Caco-2 (cell line): ENCODE measurements at regions not wholly inside any gene's neighbourhood (a gene's known extent, or its start where the extent isn't known, plus 50 kb on each side); places are given as distances from the start of the nearest gene placed in this dataset.

Source experiments
- BruUV-seq: library from RNA; stranded (reverse); fragments of 400-500 nt; replicated peaks from 2 replicates; lab custom pipeline; 2021; lab: Mats Ljungman, UMichigan
- CTCF ChIA-PET: fragments of 300-600 bp; sonication (Branson Sonifier 250); formaldehyde crosslinking; loops from one replicate; lab custom pipeline; 2022; ENCODE audit warnings: antibody characterized with exemption; lab: Charles Lee
- POLR2A ChIA-PET: fragments of 300-600 bp; sonication (Branson Sonifier 250); formaldehyde crosslinking; loops from one replicate; lab custom pipeline; 2022; ENCODE audit warnings: antibody characterized with exemption; lab: Charles Lee
- DNase-seq, 2 experiments: peaks; one replicate each; pipeline versions ENCODE4 v3.0.0 to v3.0.0-alpha.2; 2020 to 2022
- H3K27me3 ChIP-seq: replicated peaks from 2 replicates; pipeline ENCODE4 v1.6.0; 2011; ENCODE audit warnings: low read length; ENCODE audit not compliant: control insufficient read depth, insufficient read depth
- H3K36me3 ChIP-seq: 2 replicates; pipeline ENCODE4 v1.5.1; 2011; ENCODE audit warnings: low read length; ENCODE audit not compliant: control insufficient read depth, insufficient read depth
- H3K4me1 ChIP-seq: fragments of 250-450 bp; sonication (Bioruptor Pico); 2 replicates; pipeline ENCODE4 v1.5.1; 2020; ENCODE audit warnings: mild to moderate bottlenecking
- H3K4me3 ChIP-seq: 2 replicates; pipeline ENCODE4 v1.5.1; 2011; ENCODE audit warnings: low read depth, mild to moderate bottlenecking, control low read depth, low read length
- H3K9me3 ChIP-seq: fragments of 250-450 bp; sonication (Bioruptor Pico); 2 replicates; pipeline ENCODE4 v1.5.1; 2020; ENCODE audit warnings: mild to moderate bottlenecking, moderate library complexity
- H3K27ac Mint-ChIP-seq: one replicate; pipeline ENCODE4 v1.8.0; 2022; ENCODE audit warnings: mixed read lengths; ENCODE audit not compliant: unreplicated experiment
- H3K27me3 Mint-ChIP-seq: one replicate; pipeline ENCODE4 v1.8.0; 2022; ENCODE audit warnings: mixed read lengths; ENCODE audit not compliant: insufficient read depth, unreplicated experiment
- H3K36me3 Mint-ChIP-seq: one replicate; pipeline ENCODE4 v1.8.0; 2022; ENCODE audit warnings: mild to moderate bottlenecking, mixed read lengths; ENCODE audit not compliant: insufficient read depth, unreplicated experiment
- H3K4me1 Mint-ChIP-seq: one replicate; pipeline ENCODE4 v1.8.0; 2022; ENCODE audit warnings: low read depth, mixed read lengths; ENCODE audit not compliant: unreplicated experiment
- H3K4me3 Mint-ChIP-seq: one replicate; pipeline ENCODE4 v1.8.0; 2022; ENCODE audit warnings: mild to moderate bottlenecking, moderate library complexity, mixed read lengths; ENCODE audit not compliant: unreplicated experiment
- H3K9me3 Mint-ChIP-seq: one replicate; pipeline ENCODE4 v1.8.0; 2022; ENCODE audit warnings: mixed read lengths; ENCODE audit not compliant: unreplicated experiment
- CTCF ChIP-seq, 2 experiments: fragments of 200-600 bp in 1 of 2; IDR thresholded peaks; 1 replicate in 1 of 2; 2 replicates in 1 of 2; pipeline versions ENCODE4 v1.5.1 to v1.8.0; 2011 to 2022; ENCODE audit warnings: antibody characterized with exemption in 1 of 2, control low read depth in 1 of 2, inconsistent platforms in 1 of 2, low read depth in 1 of 2, low read length in 1 of 2, mild to moderate bottlenecking in 1 of 2, moderate library complexity in 1 of 2; ENCODE audit not compliant: insufficient read depth in 1 of 2, severe bottlenecking in 1 of 2, unreplicated experiment in 1 of 2
- intact Hi-C: fragments of 100-400 bp; cut with micrococcal nuclease; formaldehyde crosslinking; loops from one replicate; pipeline ENCODE4 v1.10.0; 2022; ENCODE audit not compliant: unreplicated experiment

- H3K27me3 Mint-ChIP-seq = no peaks in the 10 kb centered on the region
- Histone ChIP-seq H3K9me3 (no peaks in the 10 kb centered on the region), H3K4me1 (no peaks in the 10 kb centered on the region), H3K4me3 (no peak overlapping the region), H3K27me3 (no peaks in the 10 kb centered on the region), H3K36me3 (no peaks in the 10 kb centered on the region)
- H3K4me1 Mint-ChIP-seq = no peaks in the 10 kb centered on the region
- no peak overlapping the region for H3K27ac Mint-ChIP-seq
- ChIA-PET POLR2A (no interaction called here), CTCF (no interaction called here)
- no peaks in the 10 kb centered on the region for H3K9me3 Mint-ChIP-seq
- H3K4me3 Mint-ChIP-seq = no peak overlapping the region
- BruUV-seq = no TSS peak
- no peak for TF ChIP-seq CTCF (IDR thresholded peaks at IDR 0.05; ENCODE audit: insufficient read depth in 1 of 2, low read depth in 1 of 2, low read length in 1 of 2, severe bottlenecking in 1 of 2, unreplicated experiment in 1 of 2)
- no peak for DNase-seq
- intact Hi-C loops = no loop called here
- no peaks in the 10 kb centered on the region for H3K36me3 Mint-ChIP-seq
Measured at GRCh38 chr10:130834170-130834569, 477.4 kb downstream of the TCERG1L start.

GRCh38 chr10:130834573-130834972 lies 476.9 kb downstream of the TCERG1L start:
- Histone ChIP-seq H3K4me1 (no peaks in the 10 kb centered on the region), H3K36me3 (no peaks in the 10 kb centered on the region), H3K4me3 (no peak overlapping the region), H3K27me3 (no peaks in the 10 kb centered on the region), H3K9me3 (no peaks in the 10 kb centered on the region)
- Mint-ChIP-seq H3K27ac (no peak overlapping the region), H3K36me3 (no peaks in the 10 kb centered on the region), H3K27me3 (no peaks in the 10 kb centered on the region), H3K9me3 (no peaks in the 10 kb centered on the region), H3K4me1 (no peaks in the 10 kb centered on the region), H3K4me3 (no peak overlapping the region)
- BruUV-seq = no TSS peak
- ChIA-PET POLR2A (no interaction called here), CTCF (no interaction called here)
- DNase-seq = no peak
- TF ChIP-seq CTCF (IDR thresholded peaks at IDR 0.05; ENCODE audit: insufficient read depth in 1 of 2, low read depth in 1 of 2, low read length in 1 of 2, severe bottlenecking in 1 of 2, unreplicated experiment in 1 of 2) = no peak
- intact Hi-C loops = no loop called here

- no peak for TF ChIP-seq CTCF (IDR thresholded peaks at IDR 0.05; ENCODE audit: insufficient read depth in 1 of 2, low read depth in 1 of 2, low read length in 1 of 2, severe bottlenecking in 1 of 2, unreplicated experiment in 1 of 2)
- CTCF ChIA-PET = no interaction called here
- H3K9me3 Mint-ChIP-seq = no peaks in the 10 kb centered on the region
Measured at GRCh38 chr10:130835068-130835467, 476.5 kb downstream of the TCERG1L start.

More at GRCh38 chr10:130835068-130835467, 476.5 kb downstream of the TCERG1L start:
- Mint-ChIP-seq H3K27me3 (no peaks in the 10 kb centered on the region), H3K4me1 (no peaks in the 10 kb centered on the region), H3K4me3 (no peak overlapping the region), H3K36me3 (no peaks in the 10 kb centered on the region), H3K27ac (no peak overlapping the region)
- intact Hi-C loops = no loop called here
- Histone ChIP-seq H3K4me1 (no peaks in the 10 kb centered on the region), H3K4me3 (no peak overlapping the region), H3K36me3 (no peaks in the 10 kb centered on the region), H3K27me3 (no peaks in the 10 kb centered on the region), H3K9me3 (no peaks in the 10 kb centered on the region)
- BruUV-seq = no TSS peak
- DNase-seq = no peak
- POLR2A ChIA-PET = no interaction called here
